Bronchial epithelial cell (primary cell): ENCODE measurements at regions not wholly inside any gene's neighbourhood (a gene's known extent, or its start where the extent isn't known, plus 50 kb on each side); places are given as distances from the start of the nearest gene placed in this dataset.
"Not testable (repeated sequence)": the region's sequence is repeated elsewhere in the genome, so short reads cannot be mapped to it uniquely, and the experiment has no call there.

Experiments used
- DNase-seq: peaks from one replicate; pipeline ENCODE4 v3.0.0-alpha.2; 2010; ENCODE audit warnings: low read depth
- FAIRE-seq: peaks from 2 replicates; lab custom pipeline; 2011; peaks lifted over from hg19 to GRCh38; lab: Jason Lieb, UNC
- H3K27me3 ChIP-seq: 2 replicates; pipeline ENCODE4 v1.5.1; 2011; ENCODE audit warnings: low read length; ENCODE audit not compliant: control insufficient read depth, insufficient read depth
- H3K36me3 ChIP-seq: 2 replicates; pipeline ENCODE4 v1.5.1; 2011; ENCODE audit warnings: low read length; ENCODE audit not compliant: control insufficient read depth, insufficient read depth
- H3K4me3 ChIP-seq: 2 replicates; pipeline ENCODE4 v1.5.1; 2011; ENCODE audit warnings: mild to moderate bottlenecking, low read depth, low read length, control low read depth
- TF ChIP-seq, protein P1 (sequence below): IDR thresholded peaks from 2 replicates; pipeline ENCODE4 v1.5.1; 2011; ENCODE audit warnings: mild to moderate bottlenecking, moderate library complexity, low read length, control low read depth, inconsistent platforms; ENCODE audit not compliant: insufficient read depth, severe bottlenecking

DNA sequence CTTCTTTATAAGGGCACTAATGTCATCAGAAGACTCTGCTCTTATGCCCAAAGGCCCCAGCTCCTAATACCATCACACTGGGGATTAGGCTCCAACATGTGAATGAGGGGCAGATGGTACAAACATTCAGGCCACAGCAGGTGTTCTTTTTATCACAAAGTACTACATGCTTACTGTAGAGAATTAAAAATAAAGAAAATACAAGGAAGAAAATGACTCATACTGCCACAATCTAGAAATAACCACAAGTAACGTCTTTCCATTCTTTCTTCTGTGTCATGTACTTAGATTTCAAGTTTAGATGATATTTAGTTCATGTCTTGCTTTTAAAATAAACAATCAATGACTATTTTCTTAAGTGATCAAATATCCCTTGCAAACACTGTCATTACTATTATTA lies 100.3 kb upstream of the NEDD4L start:
- H3K4me3 ChIP-seq = no peak overlapping the region
- no peaks in the 10 kb centered on the region for H3K27me3 ChIP-seq
- FAIRE-seq (no peak), DNase-seq (peak; percentile 73)
- TF ChIP-seq, protein P1, sequence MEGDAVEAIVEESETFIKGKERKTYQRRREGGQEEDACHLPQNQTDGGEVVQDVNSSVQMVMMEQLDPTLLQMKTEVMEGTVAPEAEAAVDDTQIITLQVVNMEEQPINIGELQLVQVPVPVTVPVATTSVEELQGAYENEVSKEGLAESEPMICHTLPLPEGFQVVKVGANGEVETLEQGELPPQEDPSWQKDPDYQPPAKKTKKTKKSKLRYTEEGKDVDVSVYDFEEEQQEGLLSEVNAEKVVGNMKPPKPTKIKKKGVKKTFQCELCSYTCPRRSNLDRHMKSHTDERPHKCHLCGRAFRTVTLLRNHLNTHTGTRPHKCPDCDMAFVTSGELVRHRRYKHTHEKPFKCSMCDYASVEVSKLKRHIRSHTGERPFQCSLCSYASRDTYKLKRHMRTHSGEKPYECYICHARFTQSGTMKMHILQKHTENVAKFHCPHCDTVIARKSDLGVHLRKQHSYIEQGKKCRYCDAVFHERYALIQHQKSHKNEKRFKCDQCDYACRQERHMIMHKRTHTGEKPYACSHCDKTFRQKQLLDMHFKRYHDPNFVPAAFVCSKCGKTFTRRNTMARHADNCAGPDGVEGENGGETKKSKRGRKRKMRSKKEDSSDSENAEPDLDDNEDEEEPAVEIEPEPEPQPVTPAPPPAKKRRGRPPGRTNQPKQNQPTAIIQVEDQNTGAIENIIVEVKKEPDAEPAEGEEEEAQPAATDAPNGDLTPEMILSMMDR = no peak
- no peaks in the 10 kb centered on the region for H3K36me3 ChIP-seq

DNA sequence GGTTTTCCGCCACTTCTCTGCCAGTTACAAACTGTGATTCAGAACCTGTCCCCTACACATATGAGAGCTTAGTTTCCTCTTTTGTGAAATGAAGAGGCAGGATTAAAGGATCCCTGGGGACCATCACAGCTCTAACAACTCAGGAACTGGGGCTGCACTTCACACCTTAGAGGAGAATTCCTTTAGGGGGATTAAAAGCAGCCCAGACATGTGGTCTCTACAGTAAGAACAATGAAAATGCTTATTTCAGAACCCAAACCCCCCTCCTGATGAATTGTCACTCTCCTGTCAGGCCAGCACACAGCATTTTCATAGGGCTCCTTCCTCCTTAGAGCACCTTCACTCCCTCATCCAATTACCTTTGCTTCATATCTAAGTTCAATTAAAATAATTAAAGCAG lies 101.5 kb upstream of the NEDD4L start:
- no peak for FAIRE-seq

DNA sequence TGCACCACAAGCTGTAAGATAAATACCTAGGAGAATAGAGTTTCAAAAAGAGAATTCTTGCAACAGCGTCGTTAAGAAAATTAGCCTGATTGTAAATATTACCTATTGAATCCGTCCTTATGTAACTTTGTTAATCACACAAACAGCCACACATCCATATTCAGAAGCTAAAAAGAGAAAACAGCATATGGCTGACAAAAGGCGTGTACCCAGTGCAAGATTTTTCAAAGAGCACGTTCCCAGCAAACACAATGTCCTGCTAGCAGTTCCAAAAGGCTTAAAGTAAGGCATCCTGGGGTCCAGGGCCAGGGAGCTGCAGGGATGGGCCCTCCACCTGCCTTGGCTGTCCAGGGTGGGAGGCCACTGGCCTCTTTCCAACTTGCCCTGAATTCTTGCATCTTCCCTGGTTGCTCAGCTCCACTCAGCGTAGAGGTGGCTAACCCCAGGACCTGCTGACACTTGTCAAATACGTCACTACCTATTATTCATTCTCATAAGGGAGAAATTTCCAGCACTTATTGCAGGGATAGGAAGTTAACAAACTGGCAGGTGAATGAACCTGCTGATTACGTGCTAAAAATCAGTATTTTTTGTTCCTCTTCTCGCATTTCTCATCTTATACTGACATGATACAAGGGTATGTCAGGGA lies 102.1 kb upstream of the NEDD4L start:
- H3K4me3 ChIP-seq = no peak overlapping the region
- FAIRE-seq = peak; percentile 86
- H3K27me3 ChIP-seq = no peaks in the 10 kb centered on the region
- no peaks in the 10 kb centered on the region for H3K36me3 ChIP-seq
- TF ChIP-seq, protein P1 = no peak
- DNase-seq = peak; percentile 96

More for the DNA sequence above, 101.5 kb upstream of the NEDD4L start:
- TF ChIP-seq, protein P1 = no peak
- H3K27me3 ChIP-seq = no peaks in the 10 kb centered on the region
- no peak for DNase-seq
- no peak overlapping the region for H3K4me3 ChIP-seq
- no peaks in the 10 kb centered on the region for H3K36me3 ChIP-seq

DNA sequence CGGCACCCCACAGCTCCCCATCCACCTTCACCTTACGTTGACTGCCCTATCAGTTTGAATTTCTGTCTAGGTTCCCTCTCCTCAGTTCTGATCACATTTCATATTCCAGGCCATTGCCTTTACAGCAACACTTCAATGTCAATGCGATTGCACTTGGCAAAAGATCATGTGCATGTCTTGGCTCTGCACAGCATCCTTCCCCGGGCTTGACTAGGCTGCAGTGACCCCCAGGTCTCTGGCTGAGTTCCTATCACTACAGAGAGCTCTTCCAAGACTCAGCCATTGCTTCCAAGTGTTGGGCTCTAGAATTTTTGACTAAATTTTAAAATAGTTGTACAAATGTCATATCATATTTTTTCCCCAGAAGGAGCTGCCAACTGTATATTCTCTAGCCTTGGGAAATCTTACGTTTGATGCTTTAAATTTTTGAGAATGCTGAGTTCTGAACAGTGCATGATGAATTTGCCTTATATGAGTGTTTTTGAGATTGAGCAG lies 103.8 kb upstream of the NEDD4L start:
- no peaks in the 10 kb centered on the region for H3K36me3 ChIP-seq
- no peaks in the 10 kb centered on the region for H3K27me3 ChIP-seq
- H3K4me3 ChIP-seq = no peak overlapping the region
- DNase-seq (no peak), FAIRE-seq (no peak)
- TF ChIP-seq, protein P1 = no peak

DNA sequence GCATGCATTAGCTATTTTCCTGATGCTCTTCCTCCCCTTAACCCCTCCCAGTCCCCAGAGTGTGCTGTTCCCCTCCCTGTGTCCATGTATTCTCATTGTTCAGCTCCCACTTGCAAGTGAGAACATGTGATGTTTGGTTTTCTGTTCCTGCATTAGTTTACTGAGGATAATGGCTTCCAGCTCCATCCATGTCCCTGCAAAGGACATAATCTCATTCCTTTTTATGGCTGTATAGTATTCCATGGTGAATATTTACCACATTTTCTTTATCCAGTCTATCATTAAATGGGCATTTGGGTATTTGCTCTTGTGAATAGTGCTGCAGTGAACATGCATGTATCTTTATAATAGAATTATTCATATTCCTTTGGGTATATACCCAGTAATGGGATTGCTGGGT lies 109.7 kb upstream of the NEDD4L start:
- FAIRE-seq, H3K4me3 ChIP-seq, H3K36me3 ChIP-seq, H3K27me3 ChIP-seq, DNase-seq: not testable (repeated sequence)

DNA sequence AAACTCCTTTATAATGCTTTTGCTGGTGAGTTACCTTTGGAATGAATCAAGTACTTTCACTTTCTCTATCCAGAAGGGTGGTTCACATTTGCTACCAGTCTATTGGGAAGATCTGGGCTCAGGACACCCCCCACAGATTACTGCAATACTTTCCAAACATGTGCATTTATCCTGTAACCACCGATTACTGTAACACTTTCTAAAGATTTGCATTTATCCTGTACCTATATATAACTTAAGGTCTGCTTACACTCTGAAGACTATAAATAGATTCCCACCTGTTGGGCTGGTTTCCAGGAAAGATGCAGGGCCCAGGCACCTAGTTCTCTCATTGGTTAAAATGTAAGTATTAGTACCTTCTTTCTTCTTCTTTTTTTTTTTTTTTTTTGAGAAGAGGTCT lies 113.0 kb upstream of the NEDD4L start:
- H3K36me3 ChIP-seq = no peaks in the 10 kb centered on the region
- TF ChIP-seq, protein P1 = no peak
- no peaks in the 10 kb centered on the region for H3K27me3 ChIP-seq
- DNase-seq (no peak), FAIRE-seq (no peak)
- no peak overlapping the region for H3K4me3 ChIP-seq
